AG10803 (cell line): ENCODE measurements at regions not wholly inside any gene's neighbourhood (a gene's known extent, or its start where the extent isn't known, plus 50 kb on each side); places are given as distances from the start of the nearest gene placed in this dataset.

Source experiments
- DNase-seq: peaks from one replicate; pipeline ENCODE4 v3.0.0; 2010; ENCODE audit warnings: low read depth
- H3K4me3 ChIP-seq: 2 replicates; pipeline ENCODE4 v1.5.1; 2011; ENCODE audit warnings: mild to moderate bottlenecking, low read length, control low read depth
- CTCF ChIP-seq: conservative IDR thresholded peaks from 2 replicates; pipeline ENCODE4 v1.5.1; 2011; ENCODE audit warnings: mild to moderate bottlenecking, low read length, control low read depth, inconsistent platforms

GRCh38 chr2:81996332-81996731 is 1691.8 kb upstream of the LRRTM1 start:
- DNase-seq, result no peak

DNA sequence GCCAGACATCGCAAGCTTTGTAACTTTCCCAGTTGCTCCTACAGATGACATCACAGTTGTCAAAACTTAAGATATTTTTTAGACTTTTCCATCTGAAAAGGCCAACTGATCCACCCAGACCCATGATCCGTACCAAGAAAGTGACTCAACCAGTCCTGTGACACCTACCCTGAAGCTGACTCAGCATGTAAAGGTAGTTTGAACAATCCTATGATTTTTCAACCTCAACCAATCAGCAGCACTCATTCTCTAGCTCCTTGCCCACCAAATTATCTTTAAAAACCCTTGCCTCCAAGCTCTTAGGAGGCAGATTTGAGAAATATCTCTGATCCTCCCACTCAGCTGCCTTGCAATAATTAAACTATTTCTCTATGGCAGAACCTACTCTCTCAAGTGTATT is 1686.7 kb upstream of the LRRTM1 start:
- H3K4me3 ChIP-seq, result no peak overlapping the region
- TF ChIP-seq CTCF, result no peak
- DNase-seq, result no peak

More at GRCh38 chr2:81996332-81996731, 1691.8 kb upstream of the LRRTM1 start:
- no peak for TF ChIP-seq CTCF
- H3K4me3 ChIP-seq, result no peak overlapping the region

- DNase-seq, result no peak
- H3K4me3 ChIP-seq, result no peak overlapping the region
- TF ChIP-seq CTCF, result no peak
Measured at GRCh38 chr2:81987370-81987769, 1682.8 kb upstream of the LRRTM1 start.

GRCh38 chr2:81984969-81985637 is 1680.6 kb upstream of the LRRTM1 start:
- no peak for DNase-seq
- TF ChIP-seq CTCF, result no peak
- no peak overlapping the region for H3K4me3 ChIP-seq

- TF ChIP-seq CTCF, result no peak
Measured at GRCh38 chr2:81981585-81981984, 1677.0 kb upstream of the LRRTM1 start.

GRCh38 chr2:81979086-81979485 is 1674.5 kb upstream of the LRRTM1 start:
- no peak for TF ChIP-seq CTCF
- H3K4me3 ChIP-seq, result no peak overlapping the region
- no peak for DNase-seq

More at GRCh38 chr2:81981585-81981984, 1677.0 kb upstream of the LRRTM1 start:
- DNase-seq, result no peak
- H3K4me3 ChIP-seq, result no peak overlapping the region

DNA sequence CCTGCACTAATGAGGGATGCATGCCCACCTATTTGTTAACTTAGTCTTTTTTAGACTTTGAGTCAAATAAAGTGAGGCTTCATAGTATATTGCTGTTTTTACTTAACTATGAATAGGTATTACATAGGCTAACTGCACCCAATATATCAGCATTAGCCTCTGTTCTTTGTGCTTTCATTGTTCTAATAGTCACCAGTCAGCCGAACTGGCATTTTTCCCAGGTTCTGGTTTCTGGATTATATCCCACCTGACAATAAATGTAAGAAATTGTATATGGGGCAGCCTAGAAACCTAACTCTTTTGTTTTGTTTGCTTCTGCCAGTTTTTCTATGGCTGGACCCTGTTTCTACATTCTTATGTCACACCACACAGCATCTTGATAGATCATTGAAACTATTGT is 1672.4 kb upstream of the LRRTM1 start:
- no peak for TF ChIP-seq CTCF
- DNase-seq, result no peak
- H3K4me3 ChIP-seq, result no peak overlapping the region
